A673 (cell line): ENCODE measurements at regions not wholly inside any gene's neighbourhood (a gene's known extent, or its start where the extent isn't known, plus 50 kb on each side); places are given as distances from the start of the nearest gene placed in this dataset.
A peak's percentile ranks its signal among the peaks of the same experiment; 100 is the strongest.
"Not testable (repeated sequence)": the region's sequence is repeated elsewhere in the genome, so short reads cannot be mapped to it uniquely, and the experiment has no call there.

Experiments
- BruUV-seq: library from RNA; stranded (reverse); fragments of 400-500 nt; replicated peaks from 2 replicates; lab custom pipeline; 2021; lab: Mats Ljungman, UMichigan
- CTCF ChIA-PET: fragments of 300-600 bp; sonication (Branson Sonifier 250); formaldehyde crosslinking; loops from one replicate; lab custom pipeline; 2022; ENCODE audit warnings: antibody characterized with exemption; lab: Charles Lee
- POLR2A ChIA-PET: fragments of 300-600 bp; sonication (Branson Sonifier 250); formaldehyde crosslinking; loops from one replicate; lab custom pipeline; 2022; ENCODE audit warnings: antibody characterized with exemption; ENCODE audit not compliant: low non-redundant PET; lab: Charles Lee
- DNase-seq: peaks from one replicate; pipeline ENCODE4 v3.0.0-alpha.2; 2015; ENCODE audit warnings: low spot score
- H3K27ac ChIP-seq: fragments of 200-600 bp; sonication (generic); 2 replicates; pipeline ENCODE4 v1.5.1; 2016; ENCODE audit warnings: mixed run types, low read depth, mild to moderate bottlenecking, mixed read lengths, antibody characterized with exemption, low read length; ENCODE audit not compliant: poor library complexity, severe bottlenecking
- H3K27me3 ChIP-seq: fragments of 200-600 bp; sonication (generic); replicated peaks from 2 replicates; pipeline ENCODE4 v1.6.1; 2017; ENCODE audit warnings: mixed run types, low read depth, mild to moderate bottlenecking, mixed read lengths, antibody characterized with exemption, low read length; ENCODE audit not compliant: insufficient read depth, poor library complexity
- H3K36me3 ChIP-seq: fragments of 200-600 bp; sonication (generic); 2 replicates; pipeline ENCODE4 v1.6.1; 2016; ENCODE audit warnings: mixed run types, mild to moderate bottlenecking, mixed read lengths, antibody characterized with exemption, low read length; ENCODE audit not compliant: insufficient read depth, poor library complexity, severe bottlenecking
- H3K4me1 ChIP-seq: fragments of 200-600 bp; sonication (generic); 2 replicates; pipeline ENCODE4 v1.6.1; 2017; ENCODE audit warnings: mixed run types, mild to moderate bottlenecking, mixed read lengths, antibody characterized with exemption, low read length; ENCODE audit not compliant: insufficient read depth, poor library complexity, severe bottlenecking
- H3K4me3 ChIP-seq: fragments of 200-600 bp; sonication (generic); 2 replicates; pipeline ENCODE4 v1.5.1; 2016; ENCODE audit warnings: low read depth, mixed run types, mild to moderate bottlenecking, mixed read lengths, low read length; ENCODE audit not compliant: poor library complexity, severe bottlenecking
- H3K9me3 ChIP-seq: fragments of 200-600 bp; sonication (generic); 2 replicates; pipeline ENCODE4 v1.6.1; 2016; ENCODE audit warnings: mixed run types, low read depth, mild to moderate bottlenecking, mixed read lengths, antibody characterized with exemption, low read length; ENCODE audit not compliant: poor library complexity, severe bottlenecking
- CTCF ChIP-seq: fragments of 300-800, 200-600 bp; sonication (generic); conservative IDR thresholded peaks from 2 replicates; pipeline ENCODE4 v1.5.1; 2017; ENCODE audit warnings: low read depth, mild to moderate bottlenecking, antibody characterized with exemption, low read length, moderate library complexity, mixed read lengths
- intact Hi-C: fragments of 100-400 bp; cut with micrococcal nuclease; formaldehyde crosslinking; loops from one replicate; pipeline ENCODE4 v1.10.0; 2022; ENCODE audit not compliant: unreplicated experiment

DNA sequence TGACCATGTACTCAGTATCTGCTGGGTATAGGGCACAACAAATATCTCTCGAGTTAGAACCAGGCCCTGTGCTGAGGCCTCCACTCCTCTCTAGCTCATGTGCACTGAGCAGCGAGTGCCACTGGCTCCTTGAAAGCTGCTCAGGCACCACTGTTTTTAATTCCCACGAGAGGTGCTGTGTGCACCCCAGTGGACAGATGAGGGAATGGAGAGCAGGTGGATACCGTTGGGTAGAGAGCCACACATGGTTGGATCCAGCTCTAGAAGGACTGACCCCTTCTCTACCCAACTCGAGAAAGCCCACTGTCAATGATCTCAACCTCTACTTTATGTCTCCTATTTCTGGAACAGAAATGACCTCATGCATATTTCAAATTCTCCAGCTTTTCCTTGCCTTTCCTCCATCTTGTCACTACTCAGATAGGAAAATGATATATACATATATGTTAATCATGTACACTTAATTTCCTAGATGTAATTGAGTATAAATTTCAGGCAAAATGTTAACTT, 66.6 kb upstream of the SOX11 start:
- H3K9me3 ChIP-seq, intact Hi-C loops, H3K4me1 ChIP-seq, H3K27me3 ChIP-seq, H3K36me3 ChIP-seq, CTCF ChIA-PET, H3K4me3 ChIP-seq, H3K27ac ChIP-seq, BruUV-seq: not testable (repeated sequence)
- DNase-seq, result peak; percentile 22
- TF ChIP-seq CTCF, result 0 out of 2 replicates have a peak, but pooled peaks have one; percentile 17
- POLR2A ChIA-PET, result interaction anchor here (0.6 kb wide), 1 partner anchor 1622 kb away, joined by 3 read pairs; no protein-coding TSS in a partner anchor

DNA sequence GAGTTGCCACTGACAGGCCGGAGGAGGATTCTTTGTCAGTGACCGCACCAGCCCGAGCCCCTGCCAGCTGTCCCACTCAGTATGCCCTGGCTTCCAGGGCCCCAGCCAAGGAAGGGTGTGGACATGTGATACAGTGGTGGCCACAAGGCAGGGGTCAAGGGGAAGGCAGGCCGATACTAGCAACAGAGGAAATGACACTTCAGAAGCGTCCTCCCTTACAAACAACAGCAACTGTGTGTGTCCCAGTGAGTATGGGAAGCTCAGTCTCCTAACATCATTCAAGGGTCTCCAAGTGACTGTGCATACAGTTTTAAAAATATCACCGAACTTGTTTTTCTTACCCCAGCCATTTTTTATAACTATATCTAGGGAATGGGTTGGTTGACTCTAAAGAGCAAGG, 63.7 kb upstream of the SOX11 start:
- BruUV-seq, H3K4me3 ChIP-seq, intact Hi-C loops, H3K36me3 ChIP-seq, H3K9me3 ChIP-seq, H3K4me1 ChIP-seq, H3K27me3 ChIP-seq, DNase-seq, CTCF ChIA-PET, H3K27ac ChIP-seq, POLR2A ChIA-PET: not testable (repeated sequence)

- CTCF ChIA-PET, H3K4me1 ChIP-seq, H3K9me3 ChIP-seq, H3K4me3 ChIP-seq, H3K27ac ChIP-seq, POLR2A ChIA-PET, H3K36me3 ChIP-seq, H3K27me3 ChIP-seq, intact Hi-C loops, BruUV-seq, DNase-seq: not testable (repeated sequence)
Measured at GRCh38 chr2:5629510-5629909, 62.7 kb upstream of the SOX11 start.

GRCh38 chr2:5637051-5637450, 55.1 kb upstream of the SOX11 start:
- H3K4me3 ChIP-seq, CTCF ChIA-PET, H3K27me3 ChIP-seq, BruUV-seq, H3K4me1 ChIP-seq, DNase-seq, H3K9me3 ChIP-seq, intact Hi-C loops, H3K36me3 ChIP-seq, H3K27ac ChIP-seq, POLR2A ChIA-PET: not testable (repeated sequence)
